HEK293T (cell line): ENCODE measurements at regions not wholly inside any gene's neighbourhood (a gene's known extent, or its start where the extent isn't known, plus 50 kb on each side); places are given as distances from the start of the nearest gene placed in this dataset.

Source experiments
- BHLHE40 ChIP-seq: fragments of 450-650 bp; IDR thresholded peaks from 2 replicates; pipeline ENCODE4 v1.6.1; 2016; ENCODE audit warnings: mild to moderate bottlenecking, moderate library complexity, borderline replicate concordance
- FOXM1 ChIP-seq: fragments of 450-650 bp; IDR thresholded peaks from 2 replicates; pipeline ENCODE4 v1.6.1; 2017; ENCODE audit warnings: mild to moderate bottlenecking, borderline replicate concordance
- LEF1 ChIP-seq: fragments of 450-650 bp; IDR thresholded peaks from 2 replicates; pipeline ENCODE4 v1.6.1; 2017; ENCODE audit warnings: mild to moderate bottlenecking, borderline replicate concordance
- TF ChIP-seq, protein P1 (sequence below): fragments of 450-650 bp; IDR thresholded peaks from 2 replicates; pipeline ENCODE4 v1.6.1; 2016

DNA sequence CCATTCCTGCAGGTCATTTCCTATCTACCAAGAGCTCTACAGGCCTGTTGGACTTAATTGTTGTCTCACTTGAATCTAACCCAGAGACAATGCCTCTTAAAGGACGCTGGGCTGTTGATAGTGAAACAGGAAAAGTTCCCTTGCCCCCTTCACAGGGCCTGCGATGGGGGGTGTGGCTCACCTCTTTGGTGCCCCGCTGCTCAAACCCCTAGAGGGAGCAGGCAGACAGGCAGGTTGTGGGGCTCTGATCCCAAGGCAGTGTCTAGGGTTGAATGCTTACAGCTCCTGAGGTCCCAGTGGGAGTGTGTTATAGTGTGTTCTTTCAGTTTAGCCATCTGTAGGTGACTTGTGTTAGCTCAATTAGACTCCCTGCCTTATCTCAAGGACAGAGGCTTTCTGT is 68.0 kb downstream of the OTOR start:
- TF ChIP-seq, protein P1, sequence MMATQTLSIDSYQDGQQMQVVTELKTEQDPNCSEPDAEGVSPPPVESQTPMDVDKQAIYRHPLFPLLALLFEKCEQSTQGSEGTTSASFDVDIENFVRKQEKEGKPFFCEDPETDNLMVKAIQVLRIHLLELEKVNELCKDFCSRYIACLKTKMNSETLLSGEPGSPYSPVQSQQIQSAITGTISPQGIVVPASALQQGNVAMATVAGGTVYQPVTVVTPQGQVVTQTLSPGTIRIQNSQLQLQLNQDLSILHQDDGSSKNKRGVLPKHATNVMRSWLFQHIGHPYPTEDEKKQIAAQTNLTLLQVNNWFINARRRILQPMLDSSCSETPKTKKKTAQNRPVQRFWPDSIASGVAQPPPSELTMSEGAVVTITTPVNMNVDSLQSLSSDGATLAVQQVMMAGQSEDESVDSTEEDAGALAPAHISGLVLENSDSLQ, result no peak
- TF ChIP-seq FOXM1 (no peak), BHLHE40 (no peak), LEF1 (no peak)
